Hematopoietic multipotent progenitor cell treated with erythropoietin and hydrocortisone succinate and interleukin-3 and kit ligand, for 4 days (in vitro differentiated cells): ENCODE measurements at regions not wholly inside any gene's neighbourhood (a gene's known extent, or its start where the extent isn't known, plus 50 kb on each side); places are given as distances from the start of the nearest gene placed in this dataset.

Experiments used
- DNase-seq: peaks from one replicate; pipeline ENCODE4 v3.0.0-alpha.2; 2015

GRCh38 chr4:62865261-62865660 lies 1544.0 kb downstream of the TECRL start:
- no peak for DNase-seq

- DNase-seq = no peak
Measured at GRCh38 chr4:62849696-62850095, 1559.6 kb downstream of the TECRL start.

- no peak for DNase-seq
Measured at GRCh38 chr4:62835631-62836030, 1573.6 kb downstream of the TECRL start.

DNA sequence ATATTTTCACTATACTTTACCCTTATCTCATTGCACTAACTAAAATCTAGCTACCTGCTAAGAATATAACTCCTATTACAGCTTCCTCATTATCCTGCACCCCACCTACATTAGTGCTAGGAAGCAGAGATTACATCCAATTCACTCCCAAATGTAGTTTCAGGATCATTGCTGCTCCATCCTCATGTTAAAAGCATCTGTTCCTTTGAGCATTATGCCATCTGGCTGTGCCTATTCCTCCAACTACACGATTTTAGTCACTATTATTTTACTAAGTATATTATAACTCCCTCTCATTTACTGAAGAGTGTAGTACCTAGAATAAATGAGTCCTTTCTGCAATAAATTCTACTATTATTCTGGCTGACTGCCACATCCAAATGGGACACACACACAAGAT lies 1586.9 kb downstream of the TECRL start:
- DNase-seq = no peak

DNA sequence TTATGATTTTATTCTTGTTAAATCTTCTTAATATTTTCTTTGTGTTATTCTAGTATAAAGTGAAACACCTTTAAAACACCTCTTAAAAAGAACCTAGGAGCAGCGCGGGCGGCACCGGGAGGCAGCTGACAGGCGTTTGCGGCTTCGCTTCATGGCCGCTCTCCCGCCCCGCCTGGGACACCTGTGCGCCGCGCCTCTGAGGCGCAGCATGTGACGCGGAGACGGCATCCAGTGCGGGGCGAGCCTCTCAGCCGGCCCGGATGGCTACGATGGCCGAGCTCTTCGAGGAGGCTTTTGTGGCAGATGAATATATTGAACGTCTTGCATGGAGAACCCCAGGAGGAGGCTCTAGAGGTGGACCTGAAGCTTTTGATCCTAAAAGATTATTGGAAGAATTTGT lies 1592.7 kb downstream of the TECRL start:
- no peak for DNase-seq

DNA sequence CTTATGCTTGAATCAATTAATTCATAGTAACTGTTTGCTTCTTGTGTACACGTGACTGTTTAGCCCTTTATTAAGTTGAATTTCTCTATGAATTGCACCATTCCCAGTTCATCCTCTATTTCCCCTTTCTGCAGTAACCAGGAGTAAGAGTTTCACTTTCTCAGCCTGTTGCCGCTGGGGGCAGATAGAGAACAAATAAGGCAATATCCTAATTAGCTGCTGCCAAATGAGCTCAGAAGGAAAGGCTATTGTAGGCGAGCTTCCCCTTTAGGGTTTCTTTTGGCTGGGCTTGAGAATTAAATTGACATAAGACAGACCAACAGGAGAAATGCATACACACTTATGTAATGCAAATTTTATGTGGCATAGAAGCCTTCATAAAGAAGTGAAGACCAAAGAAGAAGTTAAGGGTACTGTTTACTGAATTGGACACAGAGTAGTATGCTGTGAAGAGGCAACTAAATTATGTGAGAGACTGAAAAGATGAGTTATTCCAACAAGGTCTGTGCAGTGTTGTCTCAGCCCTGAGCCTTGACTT lies 1594.7 kb downstream of the TECRL start:
- DNase-seq = peak; percentile 2

DNA sequence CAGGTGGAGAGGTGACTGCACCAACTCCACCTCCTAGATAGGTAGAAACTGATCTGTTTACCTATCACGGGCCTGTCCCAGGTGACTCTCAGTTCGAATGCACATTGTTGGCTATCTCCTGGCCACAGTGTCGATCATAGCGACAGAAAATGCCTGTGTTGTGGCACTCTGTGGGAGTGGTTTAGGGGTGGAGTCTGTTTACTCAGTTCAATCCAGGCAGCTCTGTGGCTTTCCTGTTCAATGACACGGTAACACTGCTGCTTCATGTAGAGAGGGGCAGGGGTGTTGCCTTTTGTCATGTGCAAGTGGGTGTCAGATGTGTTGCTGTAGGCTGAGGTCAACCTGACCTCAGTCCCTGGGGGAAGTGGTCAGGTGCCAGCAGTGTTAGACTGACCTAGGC lies 1602.4 kb downstream of the TECRL start:
- DNase-seq = no peak

DNA sequence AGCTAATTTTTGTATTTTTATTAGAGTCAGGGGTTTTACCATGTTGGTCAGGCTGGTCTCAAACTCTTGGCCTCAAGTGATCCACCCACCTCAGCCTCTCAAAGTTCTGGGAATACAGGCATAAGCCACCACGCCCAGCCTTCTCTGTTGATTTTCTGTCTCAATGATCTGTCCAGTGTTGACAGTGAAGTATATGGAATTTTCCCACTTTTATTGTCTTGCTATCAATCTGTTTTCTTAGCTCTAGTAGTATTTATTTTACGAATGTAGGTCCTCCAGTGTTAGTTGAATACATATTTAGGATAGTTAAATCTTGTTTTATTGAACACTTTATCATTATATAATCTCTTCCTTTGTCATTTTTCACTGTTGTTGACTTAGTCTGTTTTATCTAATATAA lies 1603.9 kb downstream of the ADGRL3 start:
- DNase-seq = no peak

DNA sequence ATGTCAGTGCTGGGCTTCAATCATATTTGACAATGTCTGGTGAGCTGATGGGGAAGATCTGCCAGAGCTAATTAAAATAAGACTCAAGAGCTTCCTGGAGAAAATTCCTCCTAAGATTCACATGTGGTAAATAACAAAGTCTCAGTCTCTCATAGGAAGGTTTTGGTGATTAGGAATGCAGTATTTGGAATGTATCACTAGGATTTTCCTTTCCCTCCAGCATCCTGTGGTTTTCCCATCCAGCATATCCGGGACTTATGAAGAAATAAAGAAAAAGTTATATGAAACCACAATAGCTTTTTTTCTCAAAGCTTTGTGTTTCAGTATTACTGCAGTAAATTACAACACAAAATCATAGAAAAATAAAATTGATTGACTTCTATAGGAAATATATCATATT lies 1597.1 kb downstream of the ADGRL3 start:
- DNase-seq = no peak

DNA sequence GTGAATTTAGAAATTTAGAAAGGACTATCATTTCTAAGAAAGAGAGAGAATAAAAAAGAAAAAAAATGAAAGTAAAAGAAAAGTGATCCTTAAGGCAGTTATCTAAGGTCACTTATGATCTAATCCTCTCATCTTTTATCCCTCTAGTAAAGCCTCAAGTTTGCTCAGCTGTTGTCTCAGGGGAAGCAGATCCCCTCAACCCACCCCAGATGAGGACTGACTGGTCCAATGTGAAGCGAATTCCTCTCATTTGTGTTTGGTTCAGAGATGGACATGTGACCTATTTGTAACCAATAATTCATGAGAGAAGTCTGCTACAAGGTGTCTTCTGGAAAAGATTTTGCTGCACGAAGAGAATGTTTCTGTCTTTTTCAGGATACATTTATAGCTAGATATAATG lies 1591.3 kb downstream of the ADGRL3 start:
- no peak for DNase-seq

DNA sequence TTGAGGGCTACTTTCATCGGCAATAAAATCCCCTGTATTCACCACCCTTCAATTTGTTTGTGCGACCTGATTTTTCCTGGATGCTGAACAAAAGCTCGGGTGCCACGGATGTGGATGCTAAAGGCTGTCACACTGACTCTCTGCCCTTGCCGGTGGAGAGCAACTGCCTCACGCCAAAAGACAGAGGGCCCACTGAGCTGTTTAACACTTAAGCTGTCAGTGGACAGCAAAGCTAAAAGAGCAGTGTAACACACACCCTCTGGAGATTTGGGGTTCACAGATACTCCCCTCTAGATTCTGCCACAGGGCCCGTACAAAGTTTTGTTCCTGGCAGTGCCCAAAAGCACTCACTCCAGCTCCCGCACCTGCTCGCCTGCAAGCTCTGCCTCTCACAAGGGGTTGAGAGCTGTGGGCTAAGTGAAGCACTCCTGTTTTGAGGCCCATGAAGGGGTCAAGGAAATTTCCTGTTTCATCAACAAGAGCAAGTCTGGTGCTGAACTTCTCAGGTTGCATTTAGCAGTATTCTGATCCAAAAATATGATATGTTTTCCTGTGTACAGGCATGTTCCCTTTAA lies 1571.9 kb downstream of the ADGRL3 start:
- no peak for DNase-seq

GRCh38 chr4:62740296-62740695 lies 1540.2 kb downstream of the ADGRL3 start:
- DNase-seq = no peak

- DNase-seq = no peak
Measured at GRCh38 chr4:62717154-62717553, 1517.0 kb downstream of the ADGRL3 start.

GRCh38 chr4:62711575-62711974 lies 1511.4 kb downstream of the ADGRL3 start:
- no peak for DNase-seq

DNA sequence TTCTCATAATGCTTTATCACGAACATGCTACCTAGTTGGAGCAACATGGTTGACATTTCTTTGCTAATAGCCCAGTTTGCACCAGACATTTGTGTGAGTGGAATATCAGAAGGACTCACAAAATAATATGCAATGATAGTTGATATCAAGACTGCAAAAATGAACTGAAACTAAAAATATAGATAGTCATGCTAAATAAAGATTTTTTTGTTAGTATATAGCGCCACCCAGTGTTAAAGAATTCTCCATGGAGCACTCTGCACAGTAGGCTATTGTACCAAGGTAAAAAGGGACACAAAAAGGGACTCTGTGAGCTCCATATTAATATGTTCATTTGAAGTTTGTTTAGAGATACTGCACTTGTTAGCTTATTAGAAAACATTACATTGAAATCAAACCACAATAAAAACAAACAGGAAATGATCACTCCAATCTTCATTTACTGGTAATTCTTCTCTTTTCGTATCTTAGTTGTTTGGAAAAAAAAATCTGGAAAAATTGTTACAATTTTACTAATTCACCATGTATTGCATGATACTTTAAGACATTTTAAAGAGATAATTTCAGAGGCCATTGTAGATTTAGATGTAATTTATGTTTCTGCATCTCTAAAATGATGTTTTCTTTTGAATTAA lies 1509.6 kb downstream of the ADGRL3 start:
- DNase-seq = peak; percentile 73

DNA sequence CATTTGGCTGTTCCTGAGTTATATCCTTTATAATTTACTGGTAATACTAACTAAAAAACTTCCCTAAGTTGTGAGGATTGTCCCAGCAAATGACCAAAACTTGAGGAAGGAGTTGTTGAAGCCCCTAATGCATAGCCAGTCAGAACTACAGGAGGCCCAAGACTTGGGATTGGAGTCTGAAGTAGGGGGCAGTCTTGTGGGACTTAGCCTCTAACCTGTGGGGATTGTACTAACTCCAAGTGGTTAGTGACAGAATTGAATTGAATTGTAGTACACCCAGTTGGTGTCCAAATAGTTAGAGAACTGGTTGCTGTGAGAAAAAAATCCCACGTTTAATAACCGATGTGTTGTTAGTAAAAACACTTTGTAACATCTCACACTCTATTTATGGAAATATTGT lies 1506.3 kb downstream of the ADGRL3 start:
- no peak for DNase-seq

DNA sequence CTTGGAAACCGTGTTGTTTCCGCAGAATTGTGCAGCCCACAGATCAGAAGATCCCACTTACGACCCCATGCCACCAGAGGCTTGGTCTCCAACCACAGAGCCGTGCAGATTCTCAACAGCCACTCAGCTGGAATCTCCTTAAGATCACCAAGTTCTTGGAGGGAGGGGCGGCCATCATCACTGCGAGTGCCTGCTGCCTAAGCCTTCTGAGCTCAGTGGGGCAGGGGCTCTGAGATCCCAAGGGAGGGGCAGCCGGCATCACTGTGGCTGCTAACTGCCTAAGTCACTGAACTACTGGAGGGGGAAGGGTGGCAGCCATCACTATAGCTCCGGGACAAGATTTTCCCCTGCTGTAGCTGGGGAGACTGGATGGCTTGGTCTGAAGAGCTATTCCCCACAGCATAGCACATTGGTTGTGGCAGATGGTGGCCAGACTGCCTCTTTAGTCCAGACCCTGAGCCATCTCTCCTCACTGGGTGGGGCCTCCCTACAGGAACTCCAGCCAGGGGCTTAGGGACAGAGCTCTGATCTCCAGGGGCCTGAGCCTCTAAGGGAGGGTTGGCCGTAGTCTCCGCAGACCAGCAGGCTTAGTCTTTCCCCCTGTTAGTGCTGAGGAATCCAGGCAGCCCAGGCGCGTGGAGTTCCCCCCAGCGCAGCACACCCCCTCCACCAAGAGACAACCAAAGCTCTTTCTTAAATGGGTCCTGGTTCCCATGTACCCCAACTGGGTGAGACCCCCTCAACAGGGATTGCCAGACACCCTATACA lies 1483.9 kb downstream of the ADGRL3 start:
- no peak for DNase-seq

DNA sequence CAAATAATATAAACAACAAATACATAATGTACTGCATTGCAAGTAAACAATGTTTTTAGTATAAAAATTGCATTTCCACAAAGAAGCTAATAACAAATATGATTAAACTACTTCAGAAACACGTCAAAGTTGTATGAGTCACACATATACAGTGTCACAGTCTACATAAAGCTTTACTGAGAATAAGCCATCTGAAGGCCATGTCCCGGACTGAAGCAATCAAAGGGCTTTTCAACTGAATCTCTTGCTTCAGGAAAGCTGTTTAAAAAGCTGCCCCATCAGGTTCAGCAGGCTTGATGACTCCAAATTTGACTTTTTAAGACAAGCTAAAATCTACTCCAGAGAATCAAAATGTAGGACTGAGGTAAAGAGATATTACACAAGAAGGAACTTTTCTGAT lies 1476.8 kb downstream of the ADGRL3 start:
- DNase-seq = no peak

DNA sequence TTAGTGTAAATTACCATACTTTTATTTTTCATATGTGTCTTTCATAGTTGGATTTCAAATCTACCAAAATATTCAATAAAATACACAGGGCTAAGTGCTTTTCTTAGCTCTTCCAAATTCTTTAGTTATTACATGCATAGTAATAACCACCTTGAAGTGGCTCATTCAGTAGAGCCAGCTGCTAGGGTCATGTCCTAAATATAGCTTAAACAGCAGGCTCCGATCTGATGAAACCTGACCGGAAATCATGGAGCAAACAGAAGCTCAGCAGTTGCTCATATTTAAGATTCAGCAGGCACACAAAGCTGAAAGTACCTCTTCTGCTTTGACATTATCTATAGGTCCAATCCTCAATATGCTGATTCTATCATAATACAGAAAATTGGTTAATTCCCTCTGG lies 1470.4 kb downstream of the ADGRL3 start:
- no peak for DNase-seq

GRCh38 chr4:62661821-62662220 lies 1461.7 kb downstream of the ADGRL3 start:
- no peak for DNase-seq

- DNase-seq = no peak
Measured at GRCh38 chr4:62656006-62656405, 1455.9 kb downstream of the ADGRL3 start.

GRCh38 chr4:62644372-62644771 lies 1444.2 kb downstream of the ADGRL3 start:
- peak; percentile 75 for DNase-seq

GRCh38 chr4:62640296-62640695 lies 1440.2 kb downstream of the ADGRL3 start:
- no peak for DNase-seq

DNA sequence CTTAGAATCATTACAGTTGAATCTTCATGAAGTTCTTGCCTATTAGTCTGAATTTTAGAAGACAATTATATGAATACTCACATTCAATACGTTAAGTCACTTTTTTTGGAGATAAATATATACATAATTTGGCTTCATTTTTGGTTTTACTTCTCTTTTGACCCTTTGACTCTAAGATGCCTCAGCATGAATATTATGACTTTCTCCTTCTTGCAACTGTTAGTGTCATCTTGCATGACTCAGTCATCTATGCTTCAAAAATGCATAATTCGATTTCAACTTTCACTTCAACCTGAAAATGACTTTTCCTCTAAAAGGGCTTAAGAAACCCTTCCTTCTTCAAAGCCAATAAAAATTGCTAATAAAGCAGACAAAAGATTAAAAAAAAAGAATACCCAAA lies 1427.5 kb downstream of the ADGRL3 start:
- no peak for DNase-seq
